ENCODE measurements at regions not wholly inside any gene's neighbourhood (a gene's known extent, or its start where the extent isn't known, plus 50 kb on each side); places are given as distances from the start of the nearest gene placed in this dataset.
"Not testable (repeated sequence)": the region's sequence is repeated elsewhere in the genome, so short reads cannot be mapped to it uniquely, and the experiment has no call there.

DNA sequence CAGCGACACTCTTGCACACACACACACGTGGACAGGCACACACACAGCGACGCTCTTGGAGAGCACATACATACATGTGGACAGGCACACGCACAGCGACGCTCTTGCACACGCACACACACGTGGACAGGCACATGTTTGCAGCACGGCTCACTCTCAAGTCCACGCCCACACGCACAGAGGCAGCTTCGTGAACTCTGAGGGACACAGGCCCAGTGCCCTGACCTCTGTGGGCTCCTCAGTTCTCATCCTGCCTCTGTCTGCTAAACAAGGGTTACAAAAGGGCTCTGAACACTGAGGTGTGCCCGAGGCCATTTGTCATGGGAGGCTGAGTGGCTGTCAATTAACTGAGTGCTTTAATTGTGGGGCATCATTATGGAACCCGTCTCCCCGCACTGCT is 558.8 kb upstream of the ADAMTS16 start:
- DNase-seq: no peak

DNA sequence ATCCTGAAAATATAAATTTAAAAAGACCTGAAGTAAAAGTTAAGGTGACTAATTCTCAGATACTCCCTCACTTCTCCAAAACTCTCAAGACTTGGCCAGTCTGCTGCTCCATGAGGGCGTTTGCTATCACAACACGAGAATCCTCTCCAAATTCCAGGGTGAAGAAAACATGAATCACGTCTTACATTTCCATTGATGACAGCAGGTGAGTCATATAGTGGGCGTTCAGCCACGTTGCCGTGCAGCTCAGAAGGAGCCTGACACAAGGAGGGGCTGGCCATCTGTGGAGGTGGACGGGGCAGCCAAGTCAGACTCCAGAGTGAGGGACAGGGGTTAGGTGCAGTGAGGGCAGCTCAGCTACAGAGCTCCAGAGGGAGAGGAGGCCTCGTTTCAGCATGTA is 555.1 kb upstream of the ADAMTS16 start:
- no peak for DNase-seq

DNA sequence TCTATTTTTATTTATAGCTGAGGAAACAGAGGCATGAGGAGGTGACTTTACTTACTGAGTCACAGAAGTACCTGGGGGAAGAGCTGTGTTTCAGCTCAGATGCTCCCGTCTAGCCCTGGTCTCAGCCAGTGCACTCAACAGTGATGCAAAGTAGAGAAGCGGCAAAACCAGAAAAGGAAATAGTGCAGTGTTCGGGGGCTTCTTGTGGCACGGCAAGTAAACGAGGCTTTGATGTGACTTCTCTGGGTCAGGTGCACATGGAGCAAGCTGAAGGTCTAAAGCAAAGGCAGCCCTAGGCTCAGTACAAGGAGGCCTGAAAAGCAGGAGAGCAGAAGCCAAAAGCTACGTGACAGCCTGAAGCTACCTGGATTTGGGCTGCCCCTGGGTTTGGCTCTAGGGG is 526.7 kb upstream of the ADAMTS16 start:
- no peak for DNase-seq

DNA sequence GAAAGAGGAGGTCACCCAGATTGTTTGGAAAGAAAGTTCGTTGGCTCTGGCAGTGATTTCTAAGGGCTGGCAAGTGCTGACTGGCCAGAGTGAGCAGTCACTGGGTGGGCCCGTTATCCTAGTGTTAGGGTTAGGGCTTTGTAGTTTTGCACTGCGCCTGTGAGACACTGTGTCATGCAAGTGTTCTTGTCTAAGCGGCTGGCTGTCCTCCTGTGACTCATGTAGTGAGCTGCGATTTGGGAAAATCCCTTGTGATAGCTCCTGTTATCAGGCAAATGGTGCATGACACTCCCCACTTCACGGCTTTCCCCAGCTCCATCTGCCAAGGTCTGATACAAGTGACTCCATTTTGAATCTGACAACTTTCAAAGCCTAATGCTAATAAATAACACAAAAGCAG is 526.0 kb upstream of the ADAMTS16 start:
- DNase-seq: no peak

DNA sequence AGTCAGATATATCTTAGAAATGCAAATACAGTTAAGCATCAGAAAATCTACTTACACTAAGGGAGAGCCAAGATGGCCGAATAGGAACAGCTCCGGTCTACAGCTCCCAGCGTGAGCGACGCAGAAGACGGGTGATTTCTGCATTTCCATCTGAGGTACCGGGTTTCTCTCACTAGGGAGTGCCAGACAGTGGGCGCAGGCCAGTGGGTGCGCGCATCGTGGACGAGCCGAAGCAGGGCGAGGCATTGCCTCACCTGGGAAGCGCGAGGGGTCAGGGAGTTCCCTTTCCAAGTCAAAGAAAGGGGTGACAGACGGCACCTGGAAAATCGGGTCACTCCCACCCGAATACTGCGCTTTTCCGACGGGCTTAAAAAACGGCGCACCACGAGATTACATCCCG is 524.8 kb upstream of the ADAMTS16 start:
- not testable (repeated sequence) for DNase-seq

DNA sequence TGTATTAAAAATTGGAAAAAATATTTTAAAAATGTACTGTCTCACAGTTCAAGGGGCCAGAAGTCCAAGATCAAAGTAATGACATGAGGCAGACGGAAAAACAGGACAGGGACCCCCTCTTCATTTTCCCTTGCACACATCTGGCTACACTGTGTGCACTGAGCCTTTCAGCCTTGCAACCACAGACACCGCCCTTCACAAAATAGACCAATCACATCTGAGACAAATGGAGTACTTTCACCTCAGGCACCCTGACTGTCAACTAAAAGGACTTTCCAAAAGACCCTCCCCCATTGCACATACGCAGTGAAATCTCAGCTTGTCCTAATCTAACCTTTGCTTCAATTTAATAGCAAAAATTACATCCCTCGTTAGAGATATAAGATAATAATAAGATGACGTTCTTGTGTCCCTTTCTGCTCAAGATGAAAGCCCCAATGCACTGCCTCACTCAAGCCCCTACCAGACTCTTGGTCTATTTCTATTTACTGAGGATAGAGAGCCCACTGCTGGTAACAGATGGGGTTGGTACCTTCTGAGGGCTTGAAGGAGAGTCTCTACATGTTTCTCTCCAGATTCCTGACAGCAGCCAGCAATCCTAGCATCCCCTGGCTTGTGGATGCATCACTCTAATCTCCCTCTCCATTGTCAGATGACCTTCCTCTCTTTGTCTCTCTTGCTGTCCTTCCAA is 514.8 kb upstream of the ADAMTS16 start:
- no peak for DNase-seq

DNA sequence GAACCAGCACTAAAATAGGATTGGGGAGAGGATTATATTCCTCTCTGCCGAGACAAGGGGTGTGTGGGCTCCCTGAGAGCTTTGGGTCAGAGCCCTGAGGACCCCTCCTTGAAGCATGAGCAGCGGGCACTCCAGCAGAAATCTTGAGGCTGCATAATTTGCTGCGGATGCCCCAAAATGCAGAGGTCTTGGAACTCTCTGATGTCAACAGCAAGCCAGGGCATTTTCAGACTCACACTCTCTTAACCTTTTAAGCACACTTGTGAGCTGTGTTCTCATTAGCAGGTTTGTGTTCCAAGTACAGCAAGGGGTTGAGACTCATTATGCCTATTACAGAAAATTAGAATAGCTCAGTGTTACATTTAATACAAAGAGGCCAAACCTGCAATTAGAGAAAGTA is 513.0 kb upstream of the ADAMTS16 start:
- DNase-seq: no peak

DNA sequence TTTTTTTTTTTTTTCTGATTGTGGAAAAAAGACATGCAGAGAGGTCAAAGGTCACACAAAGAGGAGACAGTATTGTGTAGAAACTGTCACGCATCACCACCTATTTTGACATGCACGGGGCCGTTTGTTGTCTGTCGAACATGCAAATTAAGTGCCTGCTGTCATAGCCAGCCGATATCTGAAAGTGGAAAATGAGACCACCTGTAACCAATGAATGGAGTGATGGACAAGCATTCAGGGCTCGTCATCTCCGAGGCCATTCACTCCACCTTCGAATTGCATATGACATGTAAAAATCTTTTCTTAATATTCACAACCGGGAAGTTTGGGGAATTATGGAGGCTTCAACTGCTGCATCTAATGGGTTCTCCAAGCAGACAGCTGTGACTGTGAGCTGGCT is 512.2 kb upstream of the ADAMTS16 start:
- no peak for DNase-seq

DNA sequence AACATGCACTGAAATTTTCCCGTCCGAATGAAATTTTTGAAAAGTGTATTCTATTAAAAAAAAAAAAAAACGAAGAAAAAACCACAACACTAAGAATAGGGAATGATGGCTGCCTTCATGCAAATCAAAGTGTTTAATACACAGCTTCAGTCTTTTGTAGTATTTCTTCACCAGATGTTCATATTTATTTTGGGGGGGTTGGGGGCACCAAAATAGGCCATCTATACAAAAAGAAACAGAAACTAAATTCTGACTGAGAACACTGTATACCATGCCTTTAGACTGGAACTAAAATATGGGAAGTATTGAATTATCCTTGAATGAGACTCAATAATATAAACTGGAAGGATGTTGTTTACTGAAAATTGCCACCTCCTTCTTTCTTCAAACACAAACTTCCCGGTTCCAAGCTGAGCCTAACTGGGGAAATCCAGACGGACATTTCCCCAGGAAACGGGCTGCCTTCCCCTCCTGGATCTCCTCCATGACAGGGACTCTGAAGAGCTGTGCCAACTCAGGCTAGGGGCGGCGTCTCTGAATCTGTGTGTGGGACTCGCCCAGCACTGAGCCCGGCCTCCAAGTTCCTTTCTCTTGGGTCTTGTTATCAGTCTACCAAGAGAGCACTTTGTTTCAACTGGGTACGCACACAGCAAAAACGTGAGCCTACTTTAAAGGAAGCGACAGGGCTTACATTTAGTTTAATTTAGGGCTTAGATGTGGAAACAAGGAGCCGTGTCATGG is 511.3 kb upstream of the ADAMTS16 start:
- no peak for DNase-seq

DNA sequence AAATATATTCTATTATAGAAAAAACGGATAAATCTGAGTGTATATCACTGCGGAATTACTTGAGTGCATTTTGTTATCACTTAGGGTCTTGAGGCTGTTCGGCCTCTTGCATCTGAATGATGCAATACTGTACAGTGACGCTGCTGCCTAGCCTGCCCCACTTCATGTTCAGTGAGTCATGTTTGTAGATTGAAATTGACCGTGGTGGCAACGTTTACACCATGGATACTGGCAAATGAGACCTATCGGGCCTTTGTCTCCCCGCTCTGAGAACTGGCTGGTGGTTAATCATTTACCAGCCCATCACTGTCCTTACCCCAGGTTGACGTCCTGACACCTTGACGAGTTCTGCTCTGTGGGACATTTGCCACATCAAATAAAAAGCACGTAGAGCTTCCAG is 510.1 kb upstream of the ADAMTS16 start:
- DNase-seq: no peak

DNA sequence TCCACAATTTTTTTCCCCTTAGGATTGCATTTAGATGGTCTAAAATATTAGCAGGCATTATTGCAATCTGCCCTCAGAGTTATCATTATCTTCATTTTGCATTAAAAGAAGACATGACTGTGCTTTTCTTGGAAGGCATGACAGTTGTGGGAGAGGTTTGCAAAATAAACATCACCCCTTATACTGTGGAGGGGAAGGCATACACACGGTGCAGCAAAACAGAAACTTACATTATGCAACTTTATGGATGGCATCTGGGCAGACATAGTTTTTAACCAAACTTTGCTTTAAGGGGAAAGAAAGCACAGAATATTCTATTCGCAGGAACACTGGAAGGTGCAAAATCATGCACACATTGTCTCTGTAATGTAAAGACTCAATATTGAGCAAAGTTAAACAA is 505.8 kb upstream of the ADAMTS16 start:
- DNase-seq: no peak

DNA sequence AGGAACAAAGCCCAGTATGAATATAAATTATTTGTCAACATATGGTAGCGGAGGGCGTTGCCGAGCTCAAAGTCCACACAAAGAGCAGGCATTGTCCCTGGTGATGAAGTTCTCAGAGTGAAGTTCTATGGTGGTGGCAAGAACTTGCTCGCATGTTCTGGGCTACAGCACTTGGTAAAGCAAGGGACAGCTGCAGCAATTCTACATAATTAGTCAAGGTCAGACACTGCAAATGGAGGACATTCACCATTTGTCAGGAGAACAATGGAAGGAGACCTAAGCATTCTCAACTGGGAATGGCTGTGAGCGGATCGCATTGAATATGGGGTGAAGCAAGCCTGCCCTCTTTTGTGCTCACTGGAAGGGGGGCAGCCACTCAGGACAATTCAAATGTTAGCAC is 503.8 kb upstream of the ADAMTS16 start:
- DNase-seq: no peak

DNA sequence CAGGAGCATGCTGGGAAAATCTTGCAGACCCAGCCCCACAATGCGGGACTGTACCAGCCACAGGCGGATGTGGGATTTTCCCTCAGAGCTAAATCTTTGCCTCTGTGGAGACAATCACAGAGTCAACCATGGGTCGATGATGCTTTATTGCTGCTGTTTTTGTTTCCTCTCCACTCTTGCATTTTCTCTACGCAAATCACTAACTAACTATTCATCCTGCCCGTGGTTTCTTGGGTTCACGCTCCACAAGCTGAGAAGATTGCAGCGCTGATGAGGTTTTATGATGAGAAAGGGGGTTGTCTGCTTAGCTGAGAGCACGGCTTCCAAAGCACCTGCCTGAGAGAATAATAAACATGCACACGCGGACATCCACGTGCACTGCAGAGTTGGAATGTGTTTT is 500.2 kb upstream of the ADAMTS16 start:
- no peak for DNase-seq

DNA sequence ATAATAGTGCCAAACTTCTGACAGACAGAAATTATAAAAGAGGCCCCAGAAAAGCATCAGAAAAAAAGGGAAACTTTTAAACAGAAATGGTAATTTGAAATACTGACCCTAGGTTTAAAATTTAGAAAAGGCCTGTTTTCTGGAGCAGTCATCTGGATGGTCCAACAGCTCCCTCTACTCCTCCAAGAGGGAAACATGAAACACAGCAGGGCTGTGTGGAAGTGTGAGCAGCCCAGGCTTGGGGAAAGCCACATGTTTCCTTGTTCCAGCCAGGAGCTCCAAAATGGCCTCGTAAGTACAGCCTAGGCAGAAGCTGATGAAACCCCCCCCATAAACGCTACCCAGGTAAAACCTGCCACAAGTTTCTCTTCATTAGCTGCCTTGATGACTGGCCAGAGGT is 499.3 kb upstream of the ADAMTS16 start:
- DNase-seq: no peak

DNA sequence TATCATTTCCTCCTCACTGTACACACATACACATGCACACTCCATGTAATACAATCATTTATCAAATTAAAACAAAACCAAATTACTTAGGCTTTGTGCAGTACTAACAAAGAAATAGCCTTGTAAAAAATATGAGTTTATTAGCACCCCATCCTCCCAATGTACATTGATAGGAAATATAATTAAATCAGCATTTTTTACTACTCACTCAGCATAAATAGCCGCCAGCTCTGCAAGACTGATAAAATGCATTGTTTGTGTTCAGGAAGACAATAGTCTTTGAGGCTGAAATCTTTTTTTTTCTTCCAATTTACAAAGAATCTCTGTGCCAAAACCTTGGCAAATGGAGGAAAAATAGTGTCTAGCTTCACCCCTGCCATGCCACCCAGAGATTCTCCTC is 497.6 kb upstream of the ADAMTS16 start:
- DNase-seq: no peak

DNA sequence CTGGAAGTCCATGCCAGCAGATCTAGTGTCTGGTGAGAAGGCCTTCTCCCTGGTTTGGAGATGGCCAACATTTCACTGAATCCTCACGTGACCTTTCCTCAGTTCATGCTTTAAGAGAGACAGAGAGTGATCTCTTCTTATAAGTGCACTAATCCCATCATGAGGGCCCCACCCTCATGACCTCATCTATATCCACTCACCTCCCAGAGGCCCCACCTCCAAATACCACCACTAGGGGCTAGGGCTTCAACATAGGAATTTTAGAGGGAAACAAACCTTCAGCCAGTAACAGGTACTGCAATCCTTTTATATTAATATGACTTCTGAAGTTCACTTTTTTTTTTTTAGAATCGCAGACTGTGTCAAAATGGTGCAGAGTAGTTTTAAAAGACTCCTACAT is 496.9 kb upstream of the ADAMTS16 start:
- no peak for DNase-seq

DNA sequence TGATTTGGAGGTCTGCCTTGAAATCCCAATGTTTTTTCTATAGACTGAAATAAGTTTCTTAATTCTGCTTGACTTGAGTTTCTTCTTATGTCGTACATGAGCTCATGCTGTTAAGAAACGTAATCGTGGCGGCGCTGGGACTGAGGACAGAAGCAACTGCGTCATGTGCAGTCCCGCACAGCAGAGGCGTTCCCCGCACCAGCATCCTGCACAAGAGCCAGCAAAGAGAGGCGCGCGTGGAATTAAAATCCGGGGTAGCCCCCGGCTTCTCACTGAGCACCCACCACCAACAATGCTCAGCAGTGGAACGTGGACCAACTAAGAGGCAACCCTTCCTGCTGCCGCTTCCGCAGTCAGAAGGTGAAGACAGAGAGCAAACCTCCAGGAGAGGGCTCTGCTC is 496.2 kb upstream of the ADAMTS16 start:
- no peak for DNase-seq

DNA sequence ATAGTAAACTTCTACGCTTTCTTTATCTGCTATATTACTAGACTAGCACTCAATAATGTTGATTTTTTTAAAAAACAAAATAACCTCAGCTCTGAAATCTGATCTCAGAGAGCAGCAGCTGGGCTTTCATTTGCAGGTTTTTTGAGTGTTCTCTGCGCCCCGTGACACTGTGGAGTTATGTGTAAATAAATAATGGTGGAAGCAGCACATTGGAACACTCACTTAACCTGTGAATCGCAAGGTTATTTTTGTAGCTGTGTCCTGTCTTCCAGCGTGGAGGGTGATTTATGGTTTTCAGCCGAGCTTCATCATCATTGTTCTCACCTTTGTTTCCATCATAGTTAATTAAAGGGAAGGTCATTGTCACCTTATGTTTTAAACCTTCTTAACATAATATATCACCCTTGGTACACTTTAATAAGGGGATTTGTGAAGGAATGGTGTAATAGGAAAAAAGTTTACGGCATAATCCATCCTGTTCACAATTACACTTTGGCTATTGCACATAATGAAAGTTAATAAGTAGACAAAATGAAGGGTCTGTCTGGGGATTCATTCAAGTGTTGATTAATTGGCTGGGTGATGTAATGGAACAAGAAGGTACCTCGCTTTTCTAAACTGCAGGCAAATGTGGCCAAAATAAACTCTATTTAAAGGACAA is 493.3 kb upstream of the ADAMTS16 start:
- DNase-seq: no peak

DNA sequence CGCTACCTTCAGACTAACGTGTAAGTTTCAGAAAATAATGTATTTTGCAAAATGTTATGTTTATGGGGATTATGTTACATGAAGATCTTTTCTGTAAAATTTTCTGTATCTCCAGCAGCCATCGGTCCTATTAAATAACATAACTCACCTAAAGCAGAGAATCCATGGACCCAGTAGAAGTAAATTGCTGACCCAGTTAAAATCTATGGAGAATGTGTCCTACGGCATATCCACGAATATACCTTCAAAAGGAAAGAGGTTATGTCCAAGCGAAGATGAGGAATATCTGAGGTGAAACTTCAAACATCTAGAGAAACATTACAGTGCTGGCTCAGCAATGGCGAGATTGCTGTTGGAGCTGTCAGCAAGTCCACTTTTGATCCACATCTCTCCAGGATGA is 492.2 kb upstream of the ADAMTS16 start:
- no peak for DNase-seq

DNA sequence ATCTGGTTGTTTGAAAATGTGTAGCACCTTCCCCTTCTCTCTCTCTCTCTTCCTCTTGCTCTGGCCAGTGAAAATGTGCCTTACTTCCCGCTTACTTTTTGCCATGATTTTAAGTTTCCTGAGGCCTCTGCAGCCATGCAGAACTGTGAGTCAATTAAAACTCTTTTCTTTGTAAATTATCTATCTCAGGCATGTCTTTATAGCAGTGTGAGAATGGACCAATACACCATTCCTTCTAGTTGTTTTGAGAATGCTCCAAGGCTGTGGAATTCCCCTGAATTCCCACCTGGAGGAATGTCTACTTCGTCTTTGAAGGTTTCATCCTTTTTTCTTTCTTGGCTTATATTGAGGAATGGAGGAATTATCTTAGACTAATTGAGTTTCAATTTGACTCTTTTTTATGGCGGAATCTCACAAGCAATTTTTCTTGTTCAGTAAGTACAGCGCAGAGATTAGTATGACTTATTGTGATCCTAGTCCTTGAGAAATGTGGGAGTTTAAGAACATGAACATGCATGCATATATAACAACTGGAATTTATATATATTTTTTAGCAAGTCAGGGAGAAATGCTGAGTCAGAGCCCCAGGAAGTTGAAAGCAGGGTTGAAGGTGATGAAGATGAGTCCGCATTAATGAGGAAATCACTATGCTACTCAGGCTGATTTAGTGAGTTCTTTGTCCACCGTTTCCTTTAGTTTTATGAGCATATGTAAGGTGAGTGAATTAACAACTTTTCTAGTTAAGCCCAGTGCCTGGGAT is 488.1 kb upstream of the ADAMTS16 start:
- no peak for DNase-seq

DNA sequence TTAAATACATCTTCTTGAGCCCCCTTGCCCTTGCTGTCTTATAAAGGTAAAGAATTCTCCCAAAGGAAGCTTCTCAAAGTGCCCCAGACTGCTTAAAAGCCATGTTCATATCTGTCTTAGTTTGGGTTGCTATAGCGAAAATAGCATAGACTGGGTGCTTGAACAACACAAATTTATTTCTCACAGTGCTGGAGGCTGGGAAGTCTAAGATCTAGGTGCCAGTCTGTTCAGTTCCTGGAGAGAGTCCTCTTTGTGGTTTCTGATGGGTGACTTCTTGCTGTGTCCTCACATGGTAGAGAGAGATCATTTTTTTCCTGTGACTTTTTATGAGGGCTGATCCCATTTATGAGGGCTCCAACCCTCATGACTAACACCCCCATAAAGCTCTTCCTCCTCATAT is 486.7 kb upstream of the ADAMTS16 start:
- no peak for DNase-seq

DNA sequence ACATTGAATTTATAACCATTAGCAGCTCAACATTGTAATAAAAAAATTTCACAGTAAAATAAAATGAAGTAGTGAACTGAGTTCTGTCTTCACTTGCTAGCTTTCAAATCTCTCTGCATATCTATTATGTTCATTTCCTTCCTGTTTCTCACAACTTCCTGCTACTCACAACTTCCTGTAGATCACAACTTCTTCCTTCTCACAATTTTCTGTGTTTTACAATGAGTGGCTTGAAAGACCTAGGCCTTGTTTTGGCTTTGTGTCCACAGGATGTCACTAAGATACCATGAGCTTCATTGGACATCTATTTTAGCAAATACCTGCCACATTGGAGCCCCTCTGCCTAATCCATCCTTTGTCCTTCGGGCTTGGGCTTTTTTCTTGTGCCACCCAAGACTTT is 480.3 kb upstream of the ADAMTS16 start:
- DNase-seq: no peak

DNA sequence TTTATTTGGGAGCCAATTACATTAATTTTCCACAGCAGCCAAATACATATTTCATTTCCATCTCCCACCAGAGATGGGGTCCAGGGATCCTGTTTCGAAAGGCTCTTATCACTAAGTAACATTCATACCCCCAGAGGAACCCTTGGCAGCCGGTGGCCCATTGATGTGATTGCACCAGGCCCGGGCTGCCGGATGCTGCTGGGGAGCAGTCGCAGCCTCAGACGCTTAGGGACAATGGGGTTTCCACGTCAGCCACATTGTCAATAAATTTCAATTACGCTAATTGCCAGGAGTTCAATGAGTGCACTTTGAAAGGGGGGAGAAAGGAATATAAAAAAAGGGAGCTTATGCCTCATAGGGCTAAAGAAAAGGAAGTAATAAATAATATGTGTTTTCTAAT is 478.8 kb upstream of the ADAMTS16 start:
- DNase-seq: no peak

DNA sequence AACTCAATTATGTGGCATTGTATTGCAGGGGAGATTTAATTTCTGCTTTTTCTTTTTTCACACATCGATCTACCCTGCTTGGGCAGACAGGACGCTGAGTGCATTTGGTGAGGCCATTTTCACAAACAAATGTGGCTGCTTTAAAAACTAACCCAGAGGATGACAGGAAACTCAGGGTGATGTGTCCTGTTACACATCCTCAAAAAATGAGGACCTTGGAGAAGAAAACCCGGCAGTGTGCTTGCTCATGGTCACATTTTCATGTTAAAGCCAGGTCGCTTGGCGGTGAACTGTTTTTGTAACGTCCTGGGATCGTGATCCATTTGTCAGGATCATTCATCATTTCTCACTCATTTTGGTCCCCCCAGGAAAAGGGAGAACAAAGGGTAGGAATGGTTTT is 478.3 kb upstream of the ADAMTS16 start:
- DNase-seq: no peak
